ENCODE measurements at regions not wholly inside any gene's neighbourhood (a gene's known extent, or its start where the extent isn't known, plus 50 kb on each side); places are given as distances from the start of the nearest gene placed in this dataset.

- no peak for TF ChIP-seq REST (IDR thresholded peaks at IDR 0.05; ENCODE audit: unreplicated experiment)
- TF ChIP-seq, protein P1, sequence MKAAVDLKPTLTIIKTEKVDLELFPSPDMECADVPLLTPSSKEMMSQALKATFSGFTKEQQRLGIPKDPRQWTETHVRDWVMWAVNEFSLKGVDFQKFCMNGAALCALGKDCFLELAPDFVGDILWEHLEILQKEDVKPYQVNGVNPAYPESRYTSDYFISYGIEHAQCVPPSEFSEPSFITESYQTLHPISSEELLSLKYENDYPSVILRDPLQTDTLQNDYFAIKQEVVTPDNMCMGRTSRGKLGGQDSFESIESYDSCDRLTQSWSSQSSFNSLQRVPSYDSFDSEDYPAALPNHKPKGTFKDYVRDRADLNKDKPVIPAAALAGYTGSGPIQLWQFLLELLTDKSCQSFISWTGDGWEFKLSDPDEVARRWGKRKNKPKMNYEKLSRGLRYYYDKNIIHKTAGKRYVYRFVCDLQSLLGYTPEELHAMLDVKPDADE (IDR thresholded peaks at IDR 0.05), result no peak
- TF ChIP-seq ZNF331 (CRISPR knock-in tag; IDR thresholded peaks at IDR 0.05; ENCODE audit: low read depth), result no peak
- TF ChIP-seq ZNF114 (CRISPR knock-in tag; IDR thresholded peaks at IDR 0.05), result no peak
- no peak for TF ChIP-seq STAT1 (IDR thresholded peaks at IDR 0.05; ENCODE audit: unreplicated experiment)
These were observed 1171.9 kb downstream of the EFNB2 start (continued) for GRCh38 chr13:105363261-105364190.

DNA sequence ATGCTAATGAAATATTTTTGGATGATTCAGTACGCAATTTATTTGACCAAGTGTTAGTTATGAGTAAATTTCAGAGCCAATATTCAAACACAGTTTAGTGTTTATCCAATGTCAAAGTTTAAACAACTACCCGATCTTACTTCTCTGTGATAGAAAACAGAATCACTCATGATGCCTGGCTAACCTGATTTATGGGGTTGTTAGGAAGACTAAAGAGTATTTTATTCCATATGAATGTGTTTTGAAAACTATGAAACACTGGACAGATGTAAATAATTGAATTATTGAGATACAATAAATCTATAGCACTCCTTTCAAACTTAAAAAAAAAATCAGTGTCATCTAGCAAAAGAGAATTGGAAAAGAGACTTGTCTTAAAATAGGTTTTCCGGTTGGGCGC lies 1181.8 kb downstream of the EFNB2 start:
- H3F3A ChIP-seq (replicated peaks; ENCODE audit: low read depth), result no peaks in the 10 kb centered on the region
- no peaks in the 10 kb centered on the region for H3K36me3 ChIP-seq (ENCODE audit: insufficient read depth)
- H3K9me2 ChIP-seq (ENCODE audit: insufficient read depth), result peaks cover 6% of the 10 kb centered on the region; the same call in 1 of the 2 replicates
- TF ChIP-seq, protein P1 (IDR thresholded peaks at IDR 0.05), result no peak
- TF ChIP-seq, protein P2, sequence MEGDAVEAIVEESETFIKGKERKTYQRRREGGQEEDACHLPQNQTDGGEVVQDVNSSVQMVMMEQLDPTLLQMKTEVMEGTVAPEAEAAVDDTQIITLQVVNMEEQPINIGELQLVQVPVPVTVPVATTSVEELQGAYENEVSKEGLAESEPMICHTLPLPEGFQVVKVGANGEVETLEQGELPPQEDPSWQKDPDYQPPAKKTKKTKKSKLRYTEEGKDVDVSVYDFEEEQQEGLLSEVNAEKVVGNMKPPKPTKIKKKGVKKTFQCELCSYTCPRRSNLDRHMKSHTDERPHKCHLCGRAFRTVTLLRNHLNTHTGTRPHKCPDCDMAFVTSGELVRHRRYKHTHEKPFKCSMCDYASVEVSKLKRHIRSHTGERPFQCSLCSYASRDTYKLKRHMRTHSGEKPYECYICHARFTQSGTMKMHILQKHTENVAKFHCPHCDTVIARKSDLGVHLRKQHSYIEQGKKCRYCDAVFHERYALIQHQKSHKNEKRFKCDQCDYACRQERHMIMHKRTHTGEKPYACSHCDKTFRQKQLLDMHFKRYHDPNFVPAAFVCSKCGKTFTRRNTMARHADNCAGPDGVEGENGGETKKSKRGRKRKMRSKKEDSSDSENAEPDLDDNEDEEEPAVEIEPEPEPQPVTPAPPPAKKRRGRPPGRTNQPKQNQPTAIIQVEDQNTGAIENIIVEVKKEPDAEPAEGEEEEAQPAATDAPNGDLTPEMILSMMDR (conservative IDR thresholded peaks at IDR 0.05; ENCODE audit: low read depth in 2 of 2), result no peak
- TF ChIP-seq POLR2AphosphoS5 (IDR thresholded peaks at IDR 0.05; ENCODE audit: low read depth), result no peak
- no peak for TF ChIP-seq CREB1 (CRISPR knock-in tag; IDR thresholded peaks at IDR 0.05; ENCODE audit: low read depth)
- TF ChIP-seq EZH2 (IDR thresholded peaks at IDR 0.05; ENCODE audit: low read depth, unreplicated experiment), result no peak
- no peak for TF ChIP-seq REST (IDR thresholded peaks at IDR 0.05; ENCODE audit: unreplicated experiment)
- no peak for TF ChIP-seq ZNF331 (CRISPR knock-in tag; IDR thresholded peaks at IDR 0.05; ENCODE audit: low read depth)
- no peak overlapping the region for H3K4me3 ChIP-seq
- no peak overlapping the region for H2AFZ ChIP-seq
- no peaks in the 10 kb centered on the region for H3K4me1 Mint-ChIP-seq
- ATAC-seq, result no peak
- no peak for DNase-seq (ENCODE audit: low spot score)
- H3K27ac Mint-ChIP-seq, result no peak overlapping the region
- H3K9me3 Mint-ChIP-seq, result 0 out of 3 replicates have a peak, but pooled peaks cover 2% of the 10 kb centered on the region
- H3K36me3 Mint-ChIP-seq (ENCODE audit: low read depth), result peaks cover 3% of the 10 kb centered on the region; the same call in 1 of the 3 replicates
- no peaks in the 10 kb centered on the region for H4K20me1 ChIP-seq (replicated peaks; ENCODE audit: insufficient read depth)
- no peaks in the 10 kb centered on the region for H3K79me2 ChIP-seq (replicated peaks; ENCODE audit: insufficient read depth)
- no peak overlapping the region for H3K27ac ChIP-seq (ENCODE audit: low read depth)
- no peak overlapping the region for H3K4me2 ChIP-seq
- no peaks in the 10 kb centered on the region for H3K4me1 ChIP-seq (ENCODE audit: insufficient read depth)
- H3K4me3 Mint-ChIP-seq, result no peak overlapping the region
- H3K27me3 Mint-ChIP-seq (ENCODE audit: insufficient read depth, low read depth, poor library complexity), result no peaks in the 10 kb centered on the region
- H3K27me3 ChIP-seq (ENCODE audit: insufficient read depth), result no peaks in the 10 kb centered on the region

All from GM23338 (cell line).